Cerebellar cortex (tissue), 1 donor: ENCODE measurements at regions not wholly inside any gene's neighbourhood (a gene's known extent, or its start where the extent isn't known, plus 50 kb on each side); places are given as distances from the start of the nearest gene placed in this dataset.

Source experiments
- DNase-seq: peaks from one replicate; pipeline ENCODE4 v3.0.0-alpha.2; 2015; ENCODE audit warnings: low spot score

- peak; percentile 53 for DNase-seq
These were observed 53.4 kb upstream of the ANO4 start for GRCh38 chr12:100741084-100741711.

GRCh38 chr12:100743060-100743459 is 51.5 kb upstream of the ANO4 start:
- DNase-seq, result no peak
